ENCODE measurements at regions not wholly inside any gene's neighbourhood (a gene's known extent, or its start where the extent isn't known, plus 50 kb on each side); places are given as distances from the start of the nearest gene placed in this dataset.

DNA sequence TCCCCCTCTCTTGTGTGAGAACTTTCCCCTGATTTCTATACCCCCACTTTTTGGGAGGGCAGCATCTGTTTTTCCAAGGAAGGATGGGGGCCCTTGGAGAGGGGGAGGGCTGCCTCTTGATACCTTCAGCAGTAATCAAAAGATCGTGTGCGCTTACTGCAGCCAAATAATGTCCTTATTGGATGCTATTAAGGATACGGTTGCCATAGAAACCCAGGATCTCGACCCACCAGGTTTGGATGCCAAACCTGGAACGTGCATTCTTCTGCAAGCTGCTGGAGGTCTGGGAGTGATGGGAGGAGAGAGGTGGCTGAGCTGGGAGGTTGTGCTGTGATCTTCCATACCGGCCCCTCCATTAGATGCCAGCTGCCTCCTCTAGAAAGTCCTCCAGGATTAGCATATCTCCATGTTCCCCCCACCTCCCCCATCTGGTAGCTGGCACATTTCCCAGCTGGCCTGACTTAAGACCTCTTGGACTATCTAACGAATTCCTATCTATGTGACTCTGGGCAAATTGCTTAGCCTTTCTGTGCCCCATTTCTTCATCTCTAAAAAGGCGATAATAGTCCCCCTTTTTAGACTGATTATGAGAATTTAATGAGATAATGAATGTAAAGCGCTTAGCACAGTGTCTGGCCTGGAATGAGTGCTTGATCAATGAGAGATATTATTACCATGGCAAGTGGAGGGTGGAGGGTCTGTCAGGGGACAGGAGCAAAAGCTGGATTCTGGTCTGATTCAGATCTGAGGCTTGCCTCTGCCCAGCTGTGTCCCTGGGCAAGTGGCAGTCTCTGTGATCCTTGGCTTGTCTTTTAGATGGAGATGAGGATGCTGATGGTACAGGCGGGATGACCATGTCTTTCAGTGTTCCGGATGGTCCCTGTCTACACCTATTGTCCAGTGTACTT, 78.5 kb upstream of the PCBD1 start:
- TF ChIP-seq ZBTB9 (CRISPR knock-in tag; IDR thresholded peaks at IDR 0.05) (no peak), BRCA1 (IDR thresholded peaks at IDR 0.05) (no peak), BRCA1 (CRISPR knock-in tag; IDR thresholded peaks at IDR 0.05) (no peak), ZNF695 (CRISPR knock-in tag; IDR thresholded peaks at IDR 0.05) (no peak), BHLHE40 (IDR thresholded peaks at IDR 0.05; ENCODE audit: low read length) (no peak), POLR2AphosphoS5 (IDR thresholded peaks at IDR 0.05; ENCODE audit: control insufficient read depth, insufficient read depth, low read depth, low read length) (no peak)

All from K562 (cell line).